Bone marrow (tissue), 2 donors: ENCODE measurements at regions not wholly inside any gene's neighbourhood (a gene's known extent, or its start where the extent isn't known, plus 50 kb on each side); places are given as distances from the start of the nearest gene placed in this dataset.
"Not testable (repeated sequence)": the region's sequence is repeated elsewhere in the genome, so short reads cannot be mapped to it uniquely, and the experiment has no call there.

Experiments
- DNase-seq, 2 donors: peaks; one replicate each; lab custom pipeline; 2025; lab: John Stamatoyannopoulos, UW

DNA sequence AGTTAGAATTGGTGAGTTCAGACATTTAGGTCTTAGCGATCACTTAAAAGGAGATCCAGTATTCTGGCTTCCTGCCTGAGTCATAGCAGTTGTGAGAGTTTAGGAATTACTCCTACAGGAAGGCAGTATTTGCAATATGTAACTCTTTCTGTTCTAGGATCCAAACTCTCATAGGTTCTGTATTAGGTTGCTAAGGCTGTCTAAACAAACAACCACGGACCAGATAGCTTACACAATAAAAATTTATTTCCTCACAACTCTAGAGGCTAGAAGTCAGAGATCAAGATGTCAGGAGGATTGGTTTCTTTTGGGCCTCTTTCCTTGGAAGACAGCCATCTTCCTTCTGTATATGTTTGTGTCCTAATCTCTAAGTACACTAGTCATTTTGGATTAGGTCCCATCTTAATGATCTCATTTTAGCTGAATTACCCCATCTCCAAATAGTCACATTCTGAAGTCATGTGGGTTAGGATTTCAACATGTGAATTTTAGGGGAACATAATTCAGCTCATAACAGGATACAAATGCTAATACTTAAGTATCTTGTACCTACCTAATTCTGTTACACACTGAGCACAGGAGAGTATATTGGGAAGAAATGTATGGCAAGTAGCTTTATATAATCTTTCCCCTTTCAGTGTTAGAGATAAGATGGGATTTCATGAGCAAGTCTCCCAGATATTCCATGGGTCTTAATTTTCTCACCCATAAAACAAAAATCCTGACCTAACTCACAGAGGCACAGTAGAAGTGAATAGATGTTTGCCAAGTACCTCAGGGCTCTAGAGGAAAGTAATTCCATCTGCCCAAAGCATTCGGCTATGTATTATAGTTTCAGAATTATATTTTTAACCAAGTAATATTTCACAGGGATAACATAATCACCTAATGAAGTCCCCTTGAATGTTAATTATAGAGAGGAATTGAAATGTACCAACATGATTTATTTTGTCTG, 144.4 kb downstream of the PTBP2 start:
- DNase-seq, result no peak

- DNase-seq, result no peak
Measured at GRCh38 chr1:96872757-96873156, 151.2 kb downstream of the PTBP2 start.

- no peak for DNase-seq
Measured at GRCh38 chr1:96878640-96879039, 157.1 kb downstream of the PTBP2 start.

- DNase-seq, result no peak
Measured at GRCh38 chr1:96880626-96881025, 159.0 kb downstream of the PTBP2 start.

GRCh38 chr1:96882096-96882495, 160.5 kb downstream of the PTBP2 start:
- DNase-seq, result no peak

- no peak for DNase-seq
Measured at GRCh38 chr1:96886474-96886873, 164.9 kb downstream of the PTBP2 start.

- no peak for DNase-seq
Measured at GRCh38 chr1:96887501-96887900, 165.9 kb downstream of the PTBP2 start.

DNA sequence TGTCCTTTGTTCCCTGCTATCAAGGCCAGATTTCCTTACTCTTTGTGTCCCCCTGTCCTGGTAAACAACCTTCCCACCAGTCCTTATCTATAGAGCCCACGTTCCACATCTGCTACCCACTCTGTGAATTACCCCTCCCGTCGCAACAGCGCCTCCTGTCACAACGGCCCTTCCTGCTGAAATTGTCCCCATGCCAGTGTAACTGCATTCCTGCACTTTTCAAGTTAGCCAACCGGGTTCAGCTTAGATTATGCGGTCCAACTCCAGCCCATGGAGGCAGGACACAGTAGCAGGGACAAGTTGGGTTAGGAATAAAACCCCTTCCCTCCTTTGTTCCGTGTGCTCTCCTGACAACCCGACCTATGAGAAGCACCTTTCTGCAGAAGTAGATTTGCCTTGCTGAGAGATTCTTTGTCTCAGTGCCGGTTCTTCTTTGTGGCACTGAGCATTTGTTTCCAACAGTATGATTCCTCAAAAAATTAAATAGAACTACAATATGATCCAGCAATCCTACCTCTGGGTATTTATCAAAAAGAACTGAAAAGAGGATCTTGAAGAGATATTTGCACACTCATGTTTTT, 180.3 kb downstream of the PTBP2 start:
- no peak for DNase-seq

- DNase-seq, result no peak
Measured at GRCh38 chr1:96912248-96912647, 190.7 kb downstream of the PTBP2 start.

- not testable (repeated sequence) for DNase-seq
Measured at GRCh38 chr1:96915701-96916100, 194.1 kb downstream of the PTBP2 start.

- DNase-seq, result no peak
Measured at GRCh38 chr1:96918406-96918805, 196.8 kb downstream of the PTBP2 start.

- no peak for DNase-seq
Measured at GRCh38 chr1:96922181-96922580, 200.6 kb downstream of the PTBP2 start.

- DNase-seq, result no peak
Measured at GRCh38 chr1:96923753-96924152, 202.2 kb downstream of the PTBP2 start.

GRCh38 chr1:96926176-96926575, 204.6 kb downstream of the PTBP2 start:
- no peak for DNase-seq

DNA sequence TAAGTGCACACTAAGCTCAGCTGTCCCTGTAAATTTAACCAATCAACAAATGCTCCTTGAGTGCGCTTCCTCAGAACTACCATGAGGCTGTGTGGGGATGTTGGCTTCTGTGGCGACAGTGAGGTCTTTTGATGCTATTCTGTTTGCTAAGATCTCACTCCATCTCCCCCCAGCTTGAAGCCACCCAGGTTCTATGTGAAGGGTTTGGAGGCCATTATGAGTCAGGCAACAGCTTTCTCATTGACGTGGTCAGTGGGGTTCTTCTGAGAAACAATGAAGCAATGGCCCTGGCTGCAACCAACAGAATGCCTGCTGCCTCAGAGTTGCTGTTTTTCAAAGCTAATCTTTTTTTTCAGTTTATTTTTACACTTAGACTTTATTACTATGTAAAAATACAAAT, 205.5 kb downstream of the PTBP2 start:
- DNase-seq, result no peak

DNA sequence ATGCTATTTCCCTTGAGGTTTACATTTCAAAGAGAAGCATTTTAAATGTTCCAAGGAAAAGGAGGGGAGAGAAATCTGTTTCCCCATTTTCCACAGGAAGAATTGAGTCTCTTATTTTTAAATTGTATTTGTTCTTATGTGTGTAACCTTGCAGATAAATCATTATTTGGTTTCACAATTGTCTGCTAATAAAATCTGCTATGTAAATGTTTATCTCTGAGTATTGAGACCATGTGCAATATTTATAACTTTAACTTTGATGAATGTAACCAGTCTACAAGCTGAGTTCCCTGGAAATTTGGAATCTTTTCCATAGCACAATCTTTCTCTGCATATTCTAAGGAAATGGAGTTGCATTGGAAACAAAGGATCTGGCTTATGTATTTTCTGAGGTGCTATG, 209.6 kb downstream of the PTBP2 start:
- no peak for DNase-seq

DNA sequence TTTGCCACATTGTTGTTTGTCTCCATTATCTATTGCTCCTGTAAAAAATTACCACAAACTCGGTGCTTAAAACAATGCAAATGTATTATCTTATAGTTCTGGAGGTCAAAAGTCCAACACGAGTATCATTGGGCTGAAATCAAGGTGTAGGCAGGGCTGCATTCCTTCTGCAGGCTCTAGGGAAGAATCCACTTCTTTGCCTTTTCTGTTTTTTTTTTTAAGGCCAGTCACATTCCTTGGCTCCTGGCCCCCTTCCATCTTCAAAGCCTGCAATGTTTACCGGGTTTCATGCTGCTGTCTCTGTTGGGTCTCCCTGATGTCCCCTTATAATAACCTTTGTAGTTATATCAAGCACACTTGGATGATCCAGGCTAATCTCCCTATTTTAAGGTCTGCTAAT, 212.7 kb downstream of the PTBP2 start:
- no peak for DNase-seq

DNA sequence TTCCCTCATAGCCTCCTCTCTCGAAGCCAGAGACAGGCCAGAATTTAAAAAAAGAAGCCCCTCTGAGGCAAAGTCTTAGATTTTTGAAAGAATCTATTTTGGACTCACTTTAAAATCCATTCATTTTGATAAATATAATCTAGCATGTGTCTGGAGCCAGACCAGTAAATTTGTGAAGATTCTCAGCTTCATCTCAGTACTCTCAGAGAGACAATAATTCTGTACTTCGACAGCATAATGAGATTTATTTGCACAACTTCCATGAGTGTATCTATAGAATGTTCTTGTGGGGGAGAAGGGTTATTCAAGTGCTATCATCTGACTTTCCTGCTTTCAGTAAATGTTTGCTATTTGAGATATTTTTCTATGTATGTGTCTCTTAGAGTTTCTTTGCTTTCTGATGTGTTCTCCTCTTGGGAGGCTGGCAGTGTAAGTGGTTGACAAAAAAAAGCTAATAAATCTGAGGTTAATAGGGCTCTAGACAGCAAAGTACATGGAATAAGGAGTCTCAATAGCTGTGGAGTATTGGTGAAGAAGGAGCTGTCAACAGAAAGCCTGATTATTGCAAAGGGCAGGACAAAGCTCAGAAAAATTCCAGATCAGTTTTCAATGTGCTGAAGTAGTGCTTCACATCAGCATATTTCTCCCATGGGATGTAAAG, 223.0 kb downstream of the PTBP2 start:
- no peak for DNase-seq

DNA sequence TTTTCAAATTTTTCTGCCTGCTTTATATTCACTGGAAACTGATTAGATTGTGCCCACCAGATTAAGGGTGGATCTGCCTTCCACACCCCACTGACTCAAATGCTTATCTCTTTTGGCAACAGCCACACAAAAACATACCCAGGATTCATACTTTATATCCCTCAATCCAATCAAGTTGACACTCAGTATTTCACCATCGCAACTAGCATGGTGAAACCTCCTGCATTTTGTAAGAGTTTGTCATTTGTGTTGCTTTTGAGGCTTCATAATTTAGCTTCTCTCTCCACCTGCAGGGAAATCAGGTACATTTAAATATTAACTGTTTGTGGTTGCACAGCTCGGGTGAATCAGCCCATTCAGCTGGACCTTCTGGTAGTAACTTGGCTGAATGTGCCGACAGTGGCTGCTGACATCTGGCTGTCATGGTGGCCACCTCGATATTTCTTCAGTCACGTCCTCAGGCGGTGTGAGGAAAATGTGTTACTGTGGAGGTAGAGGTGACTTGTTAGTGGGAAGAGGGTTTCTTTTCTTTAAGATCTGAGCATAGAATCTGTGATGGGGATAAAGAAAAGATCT, 224.0 kb downstream of the PTBP2 start:
- DNase-seq, result no peak

DNA sequence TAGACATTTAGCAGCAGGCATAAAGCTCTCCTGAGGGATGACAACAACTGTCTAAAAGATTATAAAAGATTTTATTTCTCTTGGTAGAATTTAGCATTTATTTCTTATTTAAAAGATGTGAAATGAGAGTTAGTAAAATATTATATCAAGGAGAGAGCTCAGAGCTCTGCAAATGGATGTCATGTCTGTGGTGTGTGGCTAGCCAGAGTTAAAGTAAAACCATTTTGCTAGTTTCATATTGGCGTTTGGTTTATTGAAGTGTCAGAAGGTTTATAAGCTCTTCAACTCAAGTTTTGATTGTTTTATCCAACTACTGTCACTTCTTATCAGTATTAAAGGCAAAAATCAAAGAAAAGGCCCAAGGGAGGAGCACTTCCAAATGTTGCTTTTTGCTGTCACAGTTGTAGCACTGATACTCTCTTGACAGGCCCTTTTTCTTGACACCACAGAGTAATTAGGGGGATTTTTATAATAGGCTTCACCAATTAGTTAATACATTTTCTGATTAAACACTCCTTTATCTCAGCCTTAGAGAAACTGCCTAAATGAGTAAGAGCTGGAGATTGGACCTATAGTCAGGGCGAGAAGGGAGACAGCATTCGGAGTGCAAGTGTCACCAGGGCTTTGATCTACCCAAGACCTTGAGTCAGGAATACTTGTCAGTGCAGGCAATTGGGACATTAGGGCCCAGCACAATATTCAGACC, 233.9 kb downstream of the PTBP2 start:
- DNase-seq, result no peak

DNA sequence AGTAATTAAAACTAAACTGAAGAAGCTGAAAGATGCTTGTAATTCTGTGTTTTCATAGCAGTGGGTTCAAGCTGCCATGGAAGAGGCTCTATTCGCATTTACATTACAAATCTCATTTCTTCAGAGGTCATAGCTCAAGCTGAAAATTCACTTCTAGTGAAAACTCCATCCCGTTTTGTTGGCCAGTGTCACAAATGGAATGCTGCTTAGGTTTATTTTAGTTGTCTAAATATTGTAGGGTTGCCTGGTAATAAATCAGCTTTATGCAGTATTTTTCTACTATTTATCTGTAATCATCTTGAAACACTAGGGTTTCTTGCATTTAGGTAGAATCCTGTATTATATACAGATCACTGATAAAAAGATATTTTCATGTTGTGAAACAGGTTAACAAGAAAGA, 240.6 kb downstream of the PTBP2 start:
- no peak for DNase-seq

DNA sequence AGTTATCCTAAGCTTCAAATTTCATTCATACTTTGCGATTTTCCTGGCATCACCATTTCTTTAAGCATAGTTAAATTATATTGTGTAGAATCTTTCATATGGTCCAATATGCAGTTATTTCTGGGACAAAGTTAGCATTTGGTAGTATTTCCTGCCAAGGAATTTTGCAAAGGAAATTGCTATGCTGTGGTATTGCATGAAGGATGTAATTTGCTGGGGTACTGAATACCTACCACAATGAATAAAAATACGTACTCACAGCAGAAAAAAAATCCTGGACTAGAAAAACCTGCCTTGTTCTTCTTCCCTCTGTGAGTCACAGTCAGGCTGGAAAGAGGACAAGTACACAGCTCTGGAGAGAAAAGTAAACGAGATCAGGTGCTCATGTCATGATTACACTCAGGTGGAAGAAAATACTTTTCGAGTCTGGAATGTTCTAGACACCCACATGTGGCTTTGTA, 241.2 kb downstream of the PTBP2 start:
- DNase-seq, result no peak
